Subcutaneous abdominal adipose tissue (tissue), 5 donors: ENCODE measurements at regions not wholly inside any gene's neighbourhood (a gene's known extent, or its start where the extent isn't known, plus 50 kb on each side); places are given as distances from the start of the nearest gene placed in this dataset.

Source experiments
- H3K27ac ChIP-seq: one replicate; pipeline ENCODE4 v1.7.0; 2013; ENCODE audit warnings: low read depth, mild to moderate bottlenecking, inconsistent platforms, low read length, moderate library complexity
- H3K27me3 ChIP-seq, 5 donors: one replicate each; pipeline ENCODE4 v1.7.0; 2013; ENCODE audit warnings: low read length in 5 of 5, inconsistent platforms in 1 of 5; ENCODE audit not compliant: control insufficient read depth in 5 of 5, insufficient read depth in 4 of 5
- H3K36me3 ChIP-seq, 5 donors: one replicate each; pipeline ENCODE4 v1.7.0; 2013; ENCODE audit warnings: low read length in 5 of 5; ENCODE audit not compliant: control insufficient read depth in 5 of 5, insufficient read depth in 5 of 5
- H3K4me1 ChIP-seq, 5 donors: one replicate each; pipeline ENCODE4 v1.7.0; 2013; ENCODE audit warnings: low read length in 5 of 5, mild to moderate bottlenecking in 3 of 5, moderate library complexity in 1 of 5; ENCODE audit not compliant: control insufficient read depth in 5 of 5, insufficient read depth in 5 of 5
- H3K4me3 ChIP-seq, 5 donors: one replicate each; pipeline ENCODE4 v1.7.0; 2013; ENCODE audit warnings: low read length in 5 of 5, low read depth in 1 of 5
- H3K9ac ChIP-seq, 5 donors: one replicate each; pipeline ENCODE4 v1.7.0; 2013; ENCODE audit warnings: low read length in 5 of 5, mild to moderate bottlenecking in 4 of 5, moderate library complexity in 3 of 5
- H3K9me3 ChIP-seq, 5 donors: one replicate each; pipeline ENCODE4 v1.7.0; 2013; ENCODE audit warnings: low read length in 5 of 5; ENCODE audit not compliant: control insufficient read depth in 5 of 5
- donor health status: healthy.
- donor health status: healthy.
- donor health status: healthy.
- donor health status: healthy.
- donor health status: healthy.

DNA sequence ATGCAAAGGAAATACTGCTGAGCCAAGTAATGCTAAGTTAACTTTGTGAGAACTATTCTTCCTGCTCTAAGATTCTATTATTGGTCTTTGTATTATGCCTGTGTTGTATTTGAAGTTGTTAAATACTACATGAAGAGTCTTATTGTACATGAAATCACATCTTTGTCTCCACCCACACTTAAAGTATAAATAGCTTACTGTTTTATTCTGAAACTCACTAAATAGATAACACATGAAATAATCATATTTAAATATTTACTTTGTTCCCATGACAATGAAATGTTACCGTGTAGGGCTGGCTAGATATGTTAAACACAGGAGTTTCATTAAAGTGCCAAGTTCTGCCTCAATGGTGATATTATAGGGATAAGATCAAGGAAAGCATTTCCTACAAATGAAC, 562.1 kb upstream of the ATXN8OS start:
- no peaks in the 10 kb centered on the region for H3K4me1 ChIP-seq
- no peak overlapping the region for H3K4me3 ChIP-seq
- no peaks in the 10 kb centered on the region for H3K36me3 ChIP-seq
- H3K27ac ChIP-seq, result no peak overlapping the region
- no peaks in the 10 kb centered on the region for H3K27me3 ChIP-seq
- no peak overlapping the region for H3K9ac ChIP-seq
- no peaks in the 10 kb centered on the region for H3K9me3 ChIP-seq

DNA sequence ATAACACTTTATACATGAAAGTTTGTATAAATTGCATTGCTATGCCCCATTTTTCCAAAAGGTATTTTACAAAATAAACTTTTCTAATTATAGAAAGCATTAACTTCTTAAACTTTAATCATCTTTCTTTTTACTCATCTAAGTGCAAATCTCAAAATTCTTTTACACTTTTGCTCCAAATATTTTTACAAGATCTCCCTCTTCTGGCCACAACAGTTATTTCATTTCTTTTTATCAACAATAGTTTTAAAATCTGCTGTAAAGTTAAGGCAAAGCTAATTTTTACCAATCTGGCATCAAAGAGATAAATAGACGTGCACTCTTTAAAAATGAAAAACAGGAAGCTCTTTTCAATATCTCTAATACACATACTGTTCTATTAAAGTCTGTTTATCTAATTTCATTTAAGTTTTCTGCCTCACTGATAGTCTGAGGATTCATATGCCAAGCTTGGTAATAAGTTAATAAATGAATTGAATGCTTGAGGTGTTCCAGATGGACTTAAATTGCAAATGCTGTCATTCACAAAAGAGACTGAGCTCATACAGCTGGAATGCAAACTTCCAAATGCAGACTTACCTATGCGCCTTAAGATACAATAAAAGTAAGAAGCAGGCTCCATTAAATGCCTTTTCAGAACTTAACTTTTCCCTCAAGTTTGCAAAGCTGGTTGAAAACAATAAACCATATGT, 583.0 kb upstream of the ATXN8OS start:
- H3K4me1 ChIP-seq, result no peaks in the 10 kb centered on the region
- H3K36me3 ChIP-seq, result no peaks in the 10 kb centered on the region
- no peak overlapping the region for H3K27ac ChIP-seq
- no peaks in the 10 kb centered on the region for H3K9me3 ChIP-seq
- H3K4me3 ChIP-seq, result no peak overlapping the region
- H3K9ac ChIP-seq, result no peak overlapping the region
- no peaks in the 10 kb centered on the region for H3K27me3 ChIP-seq

DNA sequence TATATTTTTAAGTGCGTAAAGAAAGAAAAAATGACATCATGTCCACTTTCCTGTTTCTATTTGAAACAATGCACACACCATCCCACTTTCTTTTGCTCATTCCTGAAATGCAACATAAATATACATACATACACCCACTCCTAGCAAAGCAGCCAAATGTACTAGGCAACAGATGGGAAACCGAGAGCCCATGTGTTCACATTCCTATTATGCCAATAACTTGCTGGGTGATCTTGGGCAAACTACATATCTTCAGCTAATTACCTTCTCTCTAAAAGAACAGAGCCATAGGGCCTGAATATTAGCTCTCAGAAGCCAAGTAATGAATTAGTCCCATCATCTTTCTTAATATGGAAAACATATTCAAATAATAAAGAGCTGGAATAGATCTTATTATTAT, 610.6 kb upstream of the ATXN8OS start:
- H3K4me1 ChIP-seq, result no peaks in the 10 kb centered on the region
- H3K9ac ChIP-seq, result no peak overlapping the region
- no peaks in the 10 kb centered on the region for H3K9me3 ChIP-seq
- no peak overlapping the region for H3K4me3 ChIP-seq
- H3K27me3 ChIP-seq, result no peaks in the 10 kb centered on the region
- no peaks in the 10 kb centered on the region for H3K36me3 ChIP-seq
- H3K27ac ChIP-seq, result no peak overlapping the region

DNA sequence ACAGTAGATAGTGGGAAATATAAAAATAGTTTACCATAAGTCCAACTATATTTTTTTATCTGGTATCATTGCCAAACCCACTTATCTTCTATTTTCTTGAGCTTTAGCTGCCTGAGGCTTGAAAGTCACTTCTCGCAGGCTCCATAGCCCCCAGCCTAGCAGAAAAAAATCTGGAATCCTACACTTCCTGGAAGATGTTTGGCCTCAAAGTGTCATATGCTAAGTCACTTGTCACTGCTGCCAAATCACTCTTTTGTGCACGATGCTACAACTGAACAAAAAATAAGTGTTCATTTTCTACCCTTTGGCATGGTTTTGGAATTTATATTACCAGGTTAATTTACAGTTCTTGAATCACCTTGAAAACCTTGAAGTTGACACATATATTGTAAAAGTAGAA, 612.5 kb upstream of the ATXN8OS start:
- Histone ChIP-seq H3K36me3 (no peaks in the 10 kb centered on the region), H3K27me3 (no peaks in the 10 kb centered on the region)

DNA sequence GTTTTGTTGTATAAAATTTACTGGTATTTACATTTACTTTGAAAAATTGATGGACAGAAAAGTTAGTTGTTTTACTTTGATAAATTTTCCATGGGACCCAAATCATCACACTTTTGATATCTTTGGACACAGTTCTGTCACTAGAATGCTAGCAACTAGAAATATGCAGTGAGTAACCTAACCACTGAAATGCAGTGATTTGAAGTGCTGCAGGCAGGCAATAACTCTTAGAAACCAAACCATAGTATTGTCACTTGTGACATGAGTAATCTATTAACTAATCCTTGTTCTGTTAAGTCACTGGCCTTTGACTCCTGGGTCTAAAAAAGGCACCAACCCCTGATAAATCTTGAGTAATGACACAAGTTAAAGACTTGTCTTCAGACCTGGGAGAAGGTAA, 620.0 kb upstream of the ATXN8OS start:
- Histone ChIP-seq H3K36me3 (no peaks in the 10 kb centered on the region), H3K9ac (no peak overlapping the region), H3K4me1 (no peaks in the 10 kb centered on the region), H3K27ac (no peak overlapping the region), H3K27me3 (no peaks in the 10 kb centered on the region), H3K9me3 (peaks cover 0 to 22% (median 0%) of the 10 kb centered on the region in 5 donors), H3K4me3 (no peak overlapping the region)

More for the DNA sequence above, 612.5 kb upstream of the ATXN8OS start:
- no peak overlapping the region for H3K27ac ChIP-seq
- no peak overlapping the region for H3K9ac ChIP-seq
- H3K9me3 ChIP-seq, result no peaks in the 10 kb centered on the region
- H3K4me3 ChIP-seq, result no peak overlapping the region
- no peaks in the 10 kb centered on the region for H3K4me1 ChIP-seq

DNA sequence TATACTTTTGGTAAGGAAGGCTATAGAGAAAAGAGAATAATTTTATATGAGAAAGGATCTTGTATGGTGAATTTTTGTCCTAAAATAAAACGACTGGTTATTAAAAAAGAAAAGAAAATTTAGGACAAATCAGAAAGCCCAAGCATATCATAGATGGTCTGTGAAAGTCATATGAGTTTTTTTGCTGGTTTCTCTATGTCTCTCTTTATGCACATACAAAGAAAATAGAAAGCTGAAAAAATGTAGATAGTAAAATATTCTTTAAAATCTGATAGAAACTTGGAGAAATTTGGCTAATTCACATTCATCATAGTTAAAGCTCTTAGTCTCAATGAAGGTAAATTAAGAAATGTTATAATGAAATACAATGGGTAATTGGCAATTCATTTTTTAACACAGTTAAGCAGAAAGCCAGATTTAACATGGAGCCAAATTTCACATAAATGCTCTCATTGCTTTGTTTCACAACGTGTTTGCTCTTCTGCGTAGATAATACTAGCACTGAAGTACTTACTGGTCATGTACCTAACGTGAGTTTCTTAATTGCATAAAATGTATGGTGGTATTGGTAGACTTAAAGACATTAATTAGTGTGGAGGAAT, 621.5 kb upstream of the ATXN8OS start:
- Histone ChIP-seq H3K9ac (no peak overlapping the region), H3K4me3 (no peak overlapping the region), H3K36me3 (no peaks in the 10 kb centered on the region), H3K9me3 (peaks cover 0 to 22% (median 3%) of the 10 kb centered on the region in 5 donors), H3K4me1 (no peaks in the 10 kb centered on the region), H3K27me3 (no peaks in the 10 kb centered on the region), H3K27ac (no peak overlapping the region)

DNA sequence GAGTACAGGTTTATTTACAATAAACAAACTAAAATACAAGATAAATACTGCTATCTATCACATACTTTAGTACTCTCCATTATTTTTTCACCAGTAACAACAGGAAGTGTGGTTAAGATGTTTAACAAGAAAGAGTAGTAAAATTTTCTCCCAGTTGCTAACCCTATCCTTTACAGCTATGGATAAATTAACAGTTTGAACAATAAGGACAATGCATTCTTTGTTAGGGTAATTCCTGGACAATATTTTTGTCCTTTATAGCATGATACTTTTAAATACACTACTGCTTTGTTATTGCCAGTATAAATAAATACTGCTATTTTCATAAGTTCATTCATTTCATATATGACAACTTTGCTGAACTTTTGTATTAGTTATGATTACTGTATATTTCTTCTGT, 630.2 kb upstream of the ATXN8OS start:
- H3K9me3 ChIP-seq, result peaks cover 0 to 3% (median 0%) of the 10 kb centered on the region in 5 donors
- H3K27me3 ChIP-seq, result no peaks in the 10 kb centered on the region
- H3K27ac ChIP-seq, result no peak overlapping the region
- no peaks in the 10 kb centered on the region for H3K4me1 ChIP-seq
- H3K36me3 ChIP-seq, result no peaks in the 10 kb centered on the region
- no peak overlapping the region for H3K9ac ChIP-seq
- H3K4me3 ChIP-seq, result no peak overlapping the region

DNA sequence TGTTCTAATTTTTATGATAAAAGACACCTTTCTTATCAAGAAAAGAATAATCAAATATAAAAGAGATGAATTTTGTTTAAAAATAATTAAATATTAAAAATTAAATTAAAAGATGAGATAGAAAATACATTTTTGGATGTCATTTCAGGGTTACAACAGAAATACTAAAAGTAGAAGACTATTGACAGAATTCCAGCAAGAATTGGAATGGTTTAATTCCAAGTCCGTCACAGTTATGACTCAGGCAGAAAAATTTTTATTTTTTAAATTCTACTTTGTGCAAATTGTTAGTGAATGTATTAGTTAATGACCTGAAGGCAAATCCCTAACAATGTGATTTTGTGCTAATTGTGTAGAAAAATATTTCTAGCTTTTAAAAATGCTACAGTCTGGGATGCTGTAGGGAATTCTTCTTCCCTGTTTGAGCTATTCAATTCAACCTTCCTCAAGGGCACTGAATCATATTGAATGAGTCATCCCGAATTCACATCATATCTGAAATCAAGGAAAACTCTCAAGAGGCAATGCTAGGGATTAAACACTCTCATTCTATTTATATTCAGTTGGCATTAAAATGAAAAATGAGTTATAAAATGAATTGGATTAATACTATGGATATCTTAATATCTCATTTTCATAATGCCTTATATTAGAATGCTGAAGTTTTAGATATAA, 633.5 kb upstream of the ATXN8OS start:
- H3K9ac ChIP-seq, result no peak overlapping the region
- H3K9me3 ChIP-seq, result peaks cover 0 to 2% (median 0%) of the 10 kb centered on the region in 5 donors
- H3K4me1 ChIP-seq, result no peaks in the 10 kb centered on the region
- H3K27me3 ChIP-seq, result no peaks in the 10 kb centered on the region
- H3K36me3 ChIP-seq, result no peaks in the 10 kb centered on the region
- no peak overlapping the region for H3K27ac ChIP-seq
- no peak overlapping the region for H3K4me3 ChIP-seq

DNA sequence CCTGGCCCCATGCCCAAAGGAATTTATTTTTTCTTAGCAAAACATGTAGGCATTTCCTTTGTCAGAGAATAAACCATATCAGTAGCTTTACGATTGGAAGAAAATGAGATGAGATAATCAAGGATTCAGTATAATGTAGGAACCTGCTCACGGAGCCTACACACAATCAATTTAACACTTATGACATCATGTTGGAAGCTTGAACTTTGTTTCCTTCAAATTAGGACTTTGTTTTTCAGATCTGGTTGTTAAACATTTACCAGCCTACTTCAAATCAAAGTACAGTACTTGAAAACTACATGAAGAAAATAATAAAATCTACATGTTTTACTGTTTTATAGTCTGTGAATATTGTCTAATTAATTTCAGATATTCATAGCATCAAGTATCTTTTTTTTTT, 639.0 kb upstream of the ATXN8OS start:
- no peak overlapping the region for H3K4me3 ChIP-seq
- no peaks in the 10 kb centered on the region for H3K9me3 ChIP-seq
- no peak overlapping the region for H3K9ac ChIP-seq
- H3K4me1 ChIP-seq, result no peaks in the 10 kb centered on the region
- H3K27ac ChIP-seq, result no peak overlapping the region
- H3K36me3 ChIP-seq, result no peaks in the 10 kb centered on the region
- no peaks in the 10 kb centered on the region for H3K27me3 ChIP-seq

DNA sequence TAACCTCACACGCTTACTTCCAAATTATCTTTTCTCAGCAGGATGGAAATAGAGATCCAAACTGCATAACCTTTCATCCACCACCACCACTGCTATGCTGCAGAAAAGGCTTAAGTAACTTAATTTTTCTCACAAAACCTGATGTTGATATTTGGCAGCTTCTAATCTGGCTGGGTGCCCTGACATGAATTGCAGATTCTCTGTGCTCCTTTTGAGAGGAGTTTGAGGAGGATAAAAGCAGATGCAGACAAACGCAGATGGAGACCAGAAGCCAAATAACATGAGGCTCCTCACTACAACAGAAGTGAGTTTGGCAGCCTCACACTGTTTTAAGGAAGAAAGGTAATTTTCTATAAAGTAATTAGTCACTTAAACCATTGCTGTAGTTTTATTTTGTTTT, 646.2 kb upstream of the ATXN8OS start:
- Histone ChIP-seq H3K27ac (no peak overlapping the region), H3K9ac (no peak overlapping the region), H3K4me3 (no peak overlapping the region), H3K4me1 (no peaks in the 10 kb centered on the region), H3K9me3 (no peaks in the 10 kb centered on the region), H3K27me3 (no peaks in the 10 kb centered on the region), H3K36me3 (no peaks in the 10 kb centered on the region)
